Caco-2 (cell line): ENCODE measurements at regions not wholly inside any gene's neighbourhood (a gene's known extent, or its start where the extent isn't known, plus 50 kb on each side); places are given as distances from the start of the nearest gene placed in this dataset.

ENCODE experiments used
- BruUV-seq: library from RNA; stranded (reverse); fragments of 400-500 nt; replicated peaks from 2 replicates; lab custom pipeline; 2021; lab: Mats Ljungman, UMichigan
- CTCF ChIA-PET: fragments of 300-600 bp; sonication (Branson Sonifier 250); formaldehyde crosslinking; loops from one replicate; lab custom pipeline; 2022; ENCODE audit warnings: antibody characterized with exemption; lab: Charles Lee
- POLR2A ChIA-PET: fragments of 300-600 bp; sonication (Branson Sonifier 250); formaldehyde crosslinking; loops from one replicate; lab custom pipeline; 2022; ENCODE audit warnings: antibody characterized with exemption; lab: Charles Lee
- DNase-seq, 2 experiments: peaks; one replicate each; pipeline versions ENCODE4 v3.0.0 to v3.0.0-alpha.2; 2020 to 2022
- H3K27me3 ChIP-seq: replicated peaks from 2 replicates; pipeline ENCODE4 v1.6.0; 2011; ENCODE audit warnings: low read length; ENCODE audit not compliant: control insufficient read depth, insufficient read depth
- H3K36me3 ChIP-seq: 2 replicates; pipeline ENCODE4 v1.5.1; 2011; ENCODE audit warnings: low read length; ENCODE audit not compliant: control insufficient read depth, insufficient read depth
- H3K4me1 ChIP-seq: fragments of 250-450 bp; sonication (Bioruptor Pico); 2 replicates; pipeline ENCODE4 v1.5.1; 2020; ENCODE audit warnings: mild to moderate bottlenecking
- H3K4me3 ChIP-seq: 2 replicates; pipeline ENCODE4 v1.5.1; 2011; ENCODE audit warnings: low read depth, mild to moderate bottlenecking, control low read depth, low read length
- H3K9me3 ChIP-seq: fragments of 250-450 bp; sonication (Bioruptor Pico); 2 replicates; pipeline ENCODE4 v1.5.1; 2020; ENCODE audit warnings: mild to moderate bottlenecking, moderate library complexity
- H3K27ac Mint-ChIP-seq: one replicate; pipeline ENCODE4 v1.8.0; 2022; ENCODE audit warnings: mixed read lengths; ENCODE audit not compliant: unreplicated experiment
- H3K27me3 Mint-ChIP-seq: one replicate; pipeline ENCODE4 v1.8.0; 2022; ENCODE audit warnings: mixed read lengths; ENCODE audit not compliant: insufficient read depth, unreplicated experiment
- H3K36me3 Mint-ChIP-seq: one replicate; pipeline ENCODE4 v1.8.0; 2022; ENCODE audit warnings: mild to moderate bottlenecking, mixed read lengths; ENCODE audit not compliant: insufficient read depth, unreplicated experiment
- H3K4me1 Mint-ChIP-seq: one replicate; pipeline ENCODE4 v1.8.0; 2022; ENCODE audit warnings: low read depth, mixed read lengths; ENCODE audit not compliant: unreplicated experiment
- H3K4me3 Mint-ChIP-seq: one replicate; pipeline ENCODE4 v1.8.0; 2022; ENCODE audit warnings: mild to moderate bottlenecking, moderate library complexity, mixed read lengths; ENCODE audit not compliant: unreplicated experiment
- H3K9me3 Mint-ChIP-seq: one replicate; pipeline ENCODE4 v1.8.0; 2022; ENCODE audit warnings: mixed read lengths; ENCODE audit not compliant: unreplicated experiment
- CTCF ChIP-seq, 2 experiments: fragments of 200-600 bp in 1 of 2; IDR thresholded peaks; 1 replicate in 1 of 2; 2 replicates in 1 of 2; pipeline versions ENCODE4 v1.5.1 to v1.8.0; 2011 to 2022; ENCODE audit warnings: antibody characterized with exemption in 1 of 2, control low read depth in 1 of 2, inconsistent platforms in 1 of 2, low read depth in 1 of 2, low read length in 1 of 2, mild to moderate bottlenecking in 1 of 2, moderate library complexity in 1 of 2; ENCODE audit not compliant: insufficient read depth in 1 of 2, severe bottlenecking in 1 of 2, unreplicated experiment in 1 of 2
- intact Hi-C: fragments of 100-400 bp; cut with micrococcal nuclease; formaldehyde crosslinking; loops from one replicate; pipeline ENCODE4 v1.10.0; 2022; ENCODE audit not compliant: unreplicated experiment

- ChIA-PET CTCF (interaction anchor here (0.6 kb wide), 1 partner anchor 1931 kb away, joined by 3 read pairs; no protein-coding TSS in a partner anchor), POLR2A (no interaction called here)
- H3K4me1 ChIP-seq: no peaks in the 10 kb centered on the region
- intact Hi-C loops: no loop called here
- H3K27ac Mint-ChIP-seq: no peak overlapping the region
- H3K9me3 Mint-ChIP-seq: no peaks in the 10 kb centered on the region
- H3K4me3 Mint-ChIP-seq: no peak overlapping the region
- BruUV-seq: no TSS peak
- no peaks in the 10 kb centered on the region for H3K27me3 Mint-ChIP-seq
- no peaks in the 10 kb centered on the region for H3K36me3 Mint-ChIP-seq
- H3K27me3 ChIP-seq: no peaks in the 10 kb centered on the region
- DNase-seq: no peak
- TF ChIP-seq CTCF (IDR thresholded peaks at IDR 0.05; ENCODE audit: insufficient read depth in 1 of 2, low read depth in 1 of 2, low read length in 1 of 2, severe bottlenecking in 1 of 2, unreplicated experiment in 1 of 2): no peak
- no peaks in the 10 kb centered on the region for H3K4me1 Mint-ChIP-seq
- H3K4me3 ChIP-seq: no peak overlapping the region
- no peaks in the 10 kb centered on the region for H3K36me3 ChIP-seq
- H3K9me3 ChIP-seq: no peaks in the 10 kb centered on the region
These were observed 198.5 kb downstream of the TTLL2 start for GRCh38 chr6:167523426-167523825.

GRCh38 chr6:167524261-167525111 lies 199.6 kb downstream of the TTLL2 start:
- Histone ChIP-seq H3K9me3 (no peaks in the 10 kb centered on the region), H3K4me1 (no peaks in the 10 kb centered on the region), H3K36me3 (no peaks in the 10 kb centered on the region), H3K27me3 (no peaks in the 10 kb centered on the region), H3K4me3 (no peak overlapping the region)
- POLR2A ChIA-PET: no interaction called here
- no peaks in the 10 kb centered on the region for H3K27me3 Mint-ChIP-seq
- CTCF ChIA-PET: no interaction called here
- H3K4me3 Mint-ChIP-seq: no peak overlapping the region
- H3K9me3 Mint-ChIP-seq: no peaks in the 10 kb centered on the region
- TF ChIP-seq CTCF (IDR thresholded peaks at IDR 0.05; ENCODE audit: insufficient read depth in 1 of 2, low read depth in 1 of 2, low read length in 1 of 2, severe bottlenecking in 1 of 2, unreplicated experiment in 1 of 2): no peak
- H3K4me1 Mint-ChIP-seq: peaks cover 3% of the 10 kb centered on the region
- H3K36me3 Mint-ChIP-seq: no peaks in the 10 kb centered on the region
- intact Hi-C loops: no loop called here
- H3K27ac Mint-ChIP-seq: no peak overlapping the region
- DNase-seq: no peak
- BruUV-seq: no TSS peak

GRCh38 chr6:167525774-167526173 lies 200.9 kb downstream of the TTLL2 start:
- no peak for TF ChIP-seq CTCF (IDR thresholded peaks at IDR 0.05; ENCODE audit: insufficient read depth in 1 of 2, low read depth in 1 of 2, low read length in 1 of 2, severe bottlenecking in 1 of 2, unreplicated experiment in 1 of 2)
- no TSS peak for BruUV-seq

More at GRCh38 chr6:167525774-167526173, 200.9 kb downstream of the TTLL2 start:
- no peaks in the 10 kb centered on the region for H3K4me1 ChIP-seq
- no peaks in the 10 kb centered on the region for H3K36me3 ChIP-seq
- no peaks in the 10 kb centered on the region for H3K9me3 ChIP-seq
- no peaks in the 10 kb centered on the region for H3K9me3 Mint-ChIP-seq
- no peak overlapping the region for H3K4me3 Mint-ChIP-seq
- ChIA-PET POLR2A (no interaction called here), CTCF (no interaction called here)
- H3K27ac Mint-ChIP-seq: no peak overlapping the region
- H3K27me3 Mint-ChIP-seq: no peaks in the 10 kb centered on the region
- H3K4me1 Mint-ChIP-seq: peaks cover 12% of the 10 kb centered on the region
- DNase-seq: no peak
- no peak overlapping the region for H3K4me3 ChIP-seq
- no peaks in the 10 kb centered on the region for H3K27me3 ChIP-seq
- no peaks in the 10 kb centered on the region for H3K36me3 Mint-ChIP-seq
- intact Hi-C loops: no loop called here
